Activated CD4-positive, alpha-beta T cell treated with anti-CD3 and anti-CD28 coated beads, Interleukin-2, amount 50 U/mL, for 48 hours (primary cell): ENCODE measurements at regions not wholly inside any gene's neighbourhood (a gene's known extent, or its start where the extent isn't known, plus 50 kb on each side); places are given as distances from the start of the nearest gene placed in this dataset.
"Not testable (repeated sequence)": the region's sequence is repeated elsewhere in the genome, so short reads cannot be mapped to it uniquely, and the experiment has no call there.

Experiments
- DNase-seq, 2 experiments: peaks; one replicate each; pipeline ENCODE4 v3.0.0-alpha.2; 2020

DNA sequence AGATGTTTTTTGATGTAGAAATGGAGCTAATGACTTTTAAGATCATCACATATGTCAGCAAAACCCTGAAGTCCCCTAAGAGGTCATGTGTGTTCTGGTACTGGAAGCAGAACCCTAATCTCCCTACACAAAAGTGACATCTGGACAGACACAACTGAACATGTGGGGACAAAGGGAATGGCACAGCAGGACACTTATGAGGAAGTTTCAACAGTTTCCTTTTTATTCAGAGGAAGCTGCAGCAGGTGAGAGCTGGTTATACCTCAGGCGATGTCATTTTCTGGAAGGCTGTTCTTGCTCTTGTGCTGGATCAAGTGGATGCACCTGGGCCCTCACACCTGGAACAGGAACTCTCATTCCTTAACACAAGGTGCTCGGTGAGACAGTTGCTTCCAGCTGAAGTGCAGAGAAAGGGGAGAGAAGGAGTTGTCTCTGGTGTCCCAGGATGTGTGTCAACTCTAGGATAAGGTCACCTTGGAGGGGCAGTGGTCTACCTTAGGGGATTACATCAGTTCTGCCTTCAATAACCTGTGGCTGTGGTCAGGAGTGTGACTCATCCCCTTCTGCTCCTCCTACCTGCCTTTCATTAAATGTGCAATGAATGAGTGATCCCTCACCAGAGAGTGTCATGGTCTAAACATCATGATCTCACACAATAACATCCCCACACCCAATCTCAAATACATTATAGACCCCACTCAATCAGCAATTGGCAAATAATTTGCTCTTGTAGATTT, 463.4 kb downstream of the TMEM121 start:
- DNase-seq, result no peak

GRCh38 chr14:105991677-105992076, 465.3 kb downstream of the TMEM121 start:
- DNase-seq, result not testable (repeated sequence)

GRCh38 chr14:105993814-105994213, 467.4 kb downstream of the TMEM121 start:
- no peak for DNase-seq

- not testable (repeated sequence) for DNase-seq
Measured at GRCh38 chr14:105995011-105995710, 468.8 kb downstream of the TMEM121 start.

GRCh38 chr14:105998597-105998996, 472.2 kb downstream of the TMEM121 start:
- DNase-seq, result not testable (repeated sequence)

- peak; percentile 98 to 99 for DNase-seq
Measured at GRCh38 chr14:105999361-106000028, 473.1 kb downstream of the TMEM121 start.

- DNase-seq, result peak; percentile 73 to 79
Measured at GRCh38 chr14:106000029-106000511, 473.7 kb downstream of the TMEM121 start.

- peak in 1 of 2 experiments; percentile 45 for DNase-seq
Measured at GRCh38 chr14:106001277-106001676, 474.9 kb downstream of the TMEM121 start.

GRCh38 chr14:106003351-106003750, 477.0 kb downstream of the TMEM121 start:
- DNase-seq, result no peak

DNA sequence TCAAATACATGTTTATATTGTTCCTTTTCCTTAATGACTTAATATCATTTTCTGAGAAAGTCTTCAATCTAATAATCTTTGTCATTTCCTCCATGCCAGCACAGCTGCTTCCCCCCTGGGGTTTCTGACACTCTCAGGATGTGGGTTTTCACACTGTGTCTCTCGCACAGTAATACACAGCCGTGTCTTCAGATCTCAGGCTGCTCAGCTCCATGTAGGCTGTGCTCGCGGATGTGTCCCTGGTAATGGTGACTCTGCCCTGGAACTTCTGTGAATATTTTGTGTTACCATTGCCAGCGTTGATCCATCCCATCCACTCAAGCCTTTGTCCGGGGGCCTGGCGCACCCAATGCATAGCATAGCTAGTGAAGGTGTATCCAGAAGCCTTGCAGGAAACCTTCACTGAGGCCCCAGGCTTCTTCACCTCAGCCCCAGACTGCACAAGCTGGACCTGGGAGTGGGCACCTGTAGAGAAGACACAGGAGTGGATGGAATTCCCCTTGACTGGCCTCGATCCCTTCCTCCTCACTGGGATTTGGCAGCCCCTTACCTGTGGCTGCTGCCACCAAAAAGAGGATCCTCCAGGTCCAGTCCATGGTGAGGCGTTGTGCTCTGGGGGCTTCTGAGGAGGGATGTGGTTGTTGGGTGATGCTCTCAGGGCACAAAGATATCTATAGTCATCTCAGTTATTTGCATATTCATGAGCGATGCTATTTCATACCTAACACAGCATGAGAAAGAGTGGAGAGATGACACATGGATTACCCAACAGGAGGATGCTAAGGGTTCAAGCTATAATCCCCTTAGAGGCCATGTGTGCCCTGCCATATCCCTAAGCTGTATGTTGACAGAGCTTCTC, 478.8 kb downstream of the TMEM121 start:
- peak; percentile 67 to 76 for DNase-seq

- DNase-seq, result peak; percentile 60 to 71
Measured at GRCh38 chr14:106006043-106006442, 479.7 kb downstream of the TMEM121 start.

DNA sequence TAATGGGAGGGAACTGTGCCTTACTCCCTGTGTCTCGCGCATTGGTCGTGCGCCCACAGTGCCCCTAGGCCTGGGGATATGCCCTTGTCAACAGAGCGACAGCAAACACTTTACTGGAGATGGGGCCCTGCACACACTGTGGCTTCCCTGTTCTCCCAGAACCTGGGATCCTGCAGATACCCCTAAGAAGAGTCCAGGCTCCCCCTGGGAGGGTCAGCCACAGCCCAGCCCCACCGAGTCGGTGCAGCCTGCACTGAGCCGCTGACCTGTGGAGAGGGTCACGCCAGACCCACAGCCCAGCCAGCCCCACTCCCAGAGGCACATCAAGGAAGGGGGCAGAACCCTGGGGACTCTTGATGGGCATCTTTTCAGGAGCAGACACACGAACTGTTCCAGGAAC, 480.3 kb downstream of the TMEM121 start:
- not testable (repeated sequence) for DNase-seq

GRCh38 chr14:106010783-106011182, 484.4 kb downstream of the TMEM121 start:
- DNase-seq, result no peak

- peak; percentile 91 to 93 for DNase-seq
Measured at GRCh38 chr14:106011631-106012360, 485.4 kb downstream of the TMEM121 start.

- not testable (repeated sequence) for DNase-seq
Measured at GRCh38 chr14:106012361-106012725, 486.0 kb downstream of the TMEM121 start.

GRCh38 chr14:106013879-106014376, 487.5 kb downstream of the TMEM121 start:
- peak in 1 of 2 experiments; percentile 54 for DNase-seq

DNA sequence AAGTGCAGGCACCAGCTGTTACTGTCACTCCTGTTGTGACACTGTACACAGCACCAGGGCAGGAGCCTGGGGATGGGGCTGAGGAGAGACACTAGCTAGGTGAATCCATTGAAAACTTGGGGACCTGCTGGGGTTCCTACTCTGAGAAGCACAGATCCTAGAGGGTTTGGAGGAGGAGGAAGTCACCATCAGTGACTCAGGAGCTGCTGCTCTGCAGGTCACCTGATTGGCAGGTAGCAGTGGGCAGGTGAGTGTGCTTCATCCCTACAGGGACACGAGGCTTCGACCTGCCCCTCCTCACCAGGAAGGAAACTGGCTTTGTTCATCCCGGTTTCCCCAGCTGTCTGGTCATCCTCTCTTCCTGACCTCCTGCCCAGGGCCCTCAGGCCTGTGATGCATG, 491.6 kb downstream of the TMEM121 start:
- DNase-seq, result not testable (repeated sequence)

DNA sequence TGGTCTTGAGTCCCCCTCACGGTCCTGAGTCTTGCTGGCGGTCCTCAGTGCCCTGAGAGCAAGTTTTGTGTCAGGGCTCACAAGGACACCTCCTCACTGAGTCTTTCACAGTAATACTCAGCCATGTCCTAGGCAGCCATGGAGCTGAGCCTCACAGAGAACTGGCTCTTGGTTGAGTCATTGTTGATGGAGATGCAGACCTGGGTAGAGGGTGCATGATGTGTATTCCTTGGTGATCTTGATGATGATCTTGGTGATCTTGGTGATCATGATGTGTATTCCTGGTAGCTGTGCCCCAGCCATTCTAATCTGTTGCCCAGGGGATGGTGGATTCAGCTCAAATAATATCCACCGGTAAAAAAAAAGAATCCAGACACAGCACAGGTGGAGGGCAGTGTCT, 495.4 kb downstream of the TMEM121 start:
- DNase-seq, result no peak

DNA sequence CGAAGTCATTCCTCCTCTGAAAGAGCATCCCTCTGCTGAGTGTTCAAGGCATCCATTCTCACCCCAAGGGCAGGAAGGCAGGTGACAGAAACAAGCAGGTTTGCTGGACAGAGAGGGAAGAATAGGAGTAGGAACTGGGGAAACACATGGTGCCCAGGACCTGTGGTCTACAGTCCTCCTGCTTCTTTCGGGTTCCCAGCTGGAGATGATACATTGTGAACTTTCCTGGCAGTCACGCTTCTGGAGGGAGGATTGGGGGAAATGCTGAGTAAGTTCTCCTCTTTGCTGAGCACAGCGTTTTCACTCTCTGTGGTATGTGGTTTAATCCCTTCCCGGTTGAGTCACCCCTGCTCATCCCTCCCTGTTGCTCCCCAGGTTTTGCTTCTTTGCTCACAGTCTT, 496.3 kb downstream of the TMEM121 start:
- peak; percentile 37 to 56 for DNase-seq

- DNase-seq, result no peak
Measured at GRCh38 chr14:106023411-106023810, 497.0 kb downstream of the TMEM121 start.

GRCh38 chr14:106024983-106025604, 498.7 kb downstream of the TMEM121 start:
- DNase-seq, result peak; percentile 44 to 58
